GM18870 (cell line): ENCODE measurements at regions not wholly inside any gene's neighbourhood (a gene's known extent, or its start where the extent isn't known, plus 50 kb on each side); places are given as distances from the start of the nearest gene placed in this dataset.

Source experiments
- ATAC-seq: cut with Tn5 transposase; IDR thresholded peaks from one replicate; pipeline ENCODE4 v1.9.1; 2021; ENCODE audit warnings: moderate library complexity; ENCODE audit not compliant: unreplicated experiment

DNA sequence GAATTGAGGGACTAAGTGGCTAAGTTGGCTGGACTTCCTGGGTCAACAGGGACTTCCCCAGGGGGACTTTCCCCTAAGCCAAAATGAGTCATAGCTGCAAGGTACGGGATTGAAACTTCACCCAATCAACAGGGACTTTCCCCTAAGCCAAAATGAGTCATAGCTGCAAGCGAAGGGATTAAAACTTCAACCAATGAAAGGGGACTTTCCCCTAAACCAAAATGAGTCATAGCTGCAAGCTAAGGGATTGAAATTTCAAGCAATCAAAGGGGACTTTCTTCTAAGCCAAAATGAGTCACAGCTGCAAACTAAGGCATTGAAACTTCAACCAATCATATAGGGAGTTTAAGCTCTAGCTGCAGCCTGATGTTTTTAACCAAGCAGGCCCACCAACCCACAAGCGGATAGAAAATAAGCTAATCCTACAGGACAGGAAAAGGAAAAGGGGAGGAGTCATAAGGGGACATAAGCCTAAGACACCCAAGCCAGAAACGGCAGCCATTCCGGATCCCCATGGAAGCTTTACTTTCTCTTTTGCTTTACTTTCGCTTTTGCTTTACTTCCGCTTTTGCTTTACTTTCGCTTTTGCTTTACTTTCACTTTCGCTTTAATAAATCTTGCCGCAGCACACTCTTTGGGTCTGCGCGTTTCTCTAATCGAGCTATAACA is 1375.4 kb upstream of the CELF4 start:
- peak; percentile 81 for ATAC-seq

DNA sequence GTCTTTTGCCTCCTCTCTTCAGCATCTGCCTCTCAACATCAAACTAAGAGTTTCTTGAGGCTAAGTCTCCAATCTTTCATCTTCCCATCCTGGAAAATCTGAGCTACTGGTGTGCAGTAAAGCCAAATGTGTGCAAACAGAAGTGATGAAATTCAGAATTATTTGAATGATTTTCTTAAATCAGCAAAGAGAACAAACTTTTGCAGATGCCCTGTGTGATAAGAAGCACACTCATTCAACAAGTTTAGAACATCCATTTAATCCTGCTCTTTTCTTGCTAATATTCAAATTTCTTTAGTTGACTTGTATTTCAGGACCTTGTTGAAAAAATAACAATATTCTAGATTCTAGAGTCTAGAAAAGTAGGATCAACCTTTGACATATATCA is 1374.9 kb upstream of the CELF4 start:
- peak; percentile 23 for ATAC-seq

DNA sequence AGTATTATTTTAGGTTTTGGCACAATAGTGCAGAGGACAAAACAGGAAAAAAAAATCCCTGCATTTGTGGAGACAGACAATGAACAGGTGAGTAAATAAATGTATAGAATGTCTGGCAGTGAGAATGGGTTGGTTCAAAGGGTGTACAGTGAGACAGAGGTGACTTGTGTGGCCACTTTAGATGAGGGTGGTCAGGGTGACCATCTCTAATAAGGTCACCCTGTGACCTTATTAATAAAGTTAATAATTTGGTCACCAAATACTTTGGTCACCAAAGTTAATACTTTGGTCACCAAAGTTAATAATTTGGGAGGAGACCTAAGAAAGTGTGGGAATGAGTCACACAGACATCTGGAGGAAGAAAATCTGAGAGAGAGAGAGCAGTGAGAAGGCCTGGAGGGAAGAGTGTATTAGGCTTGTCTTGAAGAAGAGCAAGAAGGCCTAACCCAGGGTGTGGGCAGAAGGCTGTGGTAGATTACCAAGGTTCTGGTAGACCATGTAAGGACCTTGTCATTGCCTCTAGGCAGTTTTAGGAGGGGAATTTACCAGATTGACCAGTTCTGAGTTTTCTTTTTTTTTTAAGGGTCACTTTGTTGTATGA is 1368.4 kb upstream of the CELF4 start:
- ATAC-seq: peak; percentile 85

DNA sequence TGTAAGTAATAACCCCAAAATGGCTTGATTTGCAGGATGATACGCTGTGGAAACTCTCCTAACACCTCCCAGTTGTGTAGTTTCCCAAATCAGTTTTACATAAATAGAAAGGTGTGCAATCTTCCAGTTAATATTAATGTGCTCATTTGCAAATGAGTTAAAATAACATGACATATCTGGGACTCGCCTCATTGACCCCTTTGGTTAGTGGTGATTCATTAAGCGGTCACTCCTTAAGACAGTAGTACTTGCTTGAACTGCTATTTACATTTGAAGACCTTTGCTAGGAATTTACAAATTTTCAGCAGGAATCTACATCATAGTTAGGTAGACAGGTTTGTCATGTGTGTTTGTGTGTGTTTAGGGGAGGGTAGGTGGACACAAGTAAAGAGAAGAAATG is 1367.7 kb upstream of the CELF4 start:
- ATAC-seq: peak; percentile 34

DNA sequence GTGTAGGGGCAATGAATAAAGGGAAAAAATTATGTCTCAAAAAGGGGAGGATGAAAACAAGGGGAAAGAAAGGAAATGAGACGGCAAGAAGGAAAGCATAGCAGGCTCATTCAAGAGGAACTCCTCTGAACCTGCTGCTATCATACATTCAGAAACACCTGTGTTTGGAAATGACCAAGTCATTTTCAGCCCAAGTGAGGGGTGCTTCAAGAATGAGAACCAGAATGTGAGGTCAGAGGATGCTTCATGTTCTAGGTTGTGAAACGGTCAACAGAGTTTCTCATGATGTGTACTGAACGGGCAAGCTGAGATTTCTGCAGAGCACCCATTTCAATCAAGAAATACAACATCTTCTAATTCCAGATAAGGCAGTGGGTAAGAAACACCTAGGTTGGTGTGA is 1367.2 kb upstream of the CELF4 start:
- peak; percentile 52 for ATAC-seq

DNA sequence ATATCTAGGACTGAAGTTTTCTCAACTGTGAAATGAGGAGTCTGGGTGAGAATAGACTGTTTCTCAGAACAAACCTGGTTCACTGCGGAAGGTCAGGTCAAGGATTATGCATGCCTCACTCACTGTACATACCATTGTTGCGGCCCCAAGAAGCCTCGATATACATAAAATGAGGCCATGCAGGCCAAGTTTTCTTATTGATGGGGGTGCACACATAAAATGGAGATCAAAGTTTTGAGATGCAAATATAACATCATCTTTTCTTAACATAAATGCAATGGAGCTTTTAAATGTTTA is 1366.1 kb upstream of the CELF4 start:
- ATAC-seq: no peak

DNA sequence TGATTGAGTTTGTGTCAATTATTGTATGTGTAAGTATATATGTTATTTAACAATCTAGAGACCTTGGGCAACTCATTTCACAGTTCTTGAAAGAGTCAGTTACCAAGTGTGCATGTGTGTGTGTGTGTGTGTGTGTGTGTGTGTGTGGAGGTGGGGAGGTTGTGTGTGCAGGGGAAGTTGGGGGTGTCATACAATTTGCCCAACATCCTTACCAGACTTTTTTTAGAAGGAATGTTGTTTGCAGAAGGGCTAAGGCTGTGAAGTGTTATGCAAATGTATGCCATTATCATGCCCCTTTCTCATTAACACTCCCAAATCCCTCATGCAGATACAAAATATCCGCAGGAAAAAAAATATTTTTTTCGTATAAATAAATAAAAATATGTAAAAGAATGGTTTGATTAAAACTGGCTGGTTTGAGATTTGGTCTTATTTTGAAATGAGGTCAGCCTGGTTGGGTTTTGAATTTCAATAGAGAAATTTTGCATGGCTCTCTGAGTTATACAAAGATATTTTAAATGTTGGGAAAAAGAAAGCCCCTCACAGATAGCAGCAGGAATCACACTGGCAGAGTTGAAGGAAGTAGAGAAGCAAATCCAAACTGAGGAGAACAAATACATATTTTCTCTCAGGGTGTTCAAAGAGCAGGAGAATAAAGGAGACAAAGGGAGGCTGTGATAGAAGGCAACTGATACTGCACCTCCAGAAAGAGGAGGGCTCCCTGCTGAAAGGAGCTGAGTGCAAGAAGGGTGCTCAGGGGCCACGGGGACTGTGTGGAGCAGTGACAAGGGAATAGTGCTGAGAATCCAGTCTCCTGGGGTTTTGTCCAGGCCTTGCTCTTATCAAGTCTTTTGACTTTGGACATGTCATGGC is 1365.5 kb upstream of the CELF4 start:
- ATAC-seq: no peak

DNA sequence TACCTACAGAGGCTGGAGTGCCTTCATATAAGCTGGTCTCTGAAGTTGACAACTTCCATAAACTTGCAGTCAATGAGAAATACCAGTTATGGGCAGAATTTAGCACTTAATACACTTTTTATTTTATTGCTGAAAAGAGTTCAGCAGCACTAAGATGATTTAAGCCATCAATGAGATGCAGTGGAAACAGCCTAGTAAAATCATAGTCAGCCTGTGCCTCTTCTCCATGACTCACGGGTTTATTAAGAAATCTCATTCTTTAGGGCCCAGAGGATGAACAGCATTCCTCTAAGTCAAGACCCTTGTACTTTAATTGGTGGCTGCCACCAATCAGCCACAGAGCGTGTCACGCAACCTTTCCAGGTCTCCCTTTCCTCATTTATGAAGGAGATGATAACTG is 1357.9 kb upstream of the CELF4 start:
- ATAC-seq: no peak

DNA sequence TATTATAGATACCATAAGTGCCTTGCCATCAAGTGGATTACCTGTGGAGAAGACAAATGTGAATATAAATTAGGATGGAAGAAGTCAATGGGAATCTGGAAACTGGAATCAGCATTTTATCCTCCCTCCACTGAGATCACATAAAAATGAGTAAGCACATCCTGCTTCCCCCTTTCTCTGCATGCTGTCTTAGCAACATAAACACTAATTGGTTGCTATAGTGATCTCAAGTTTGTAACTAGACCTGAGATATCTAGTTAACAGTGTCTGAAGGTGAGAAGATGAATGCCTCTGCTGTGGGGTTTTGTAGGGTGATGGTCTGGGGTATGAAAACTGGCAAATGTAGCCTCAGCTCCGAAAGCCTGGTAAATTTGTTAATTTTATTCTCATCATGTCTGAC is 1357.5 kb upstream of the CELF4 start:
- no peak for ATAC-seq

DNA sequence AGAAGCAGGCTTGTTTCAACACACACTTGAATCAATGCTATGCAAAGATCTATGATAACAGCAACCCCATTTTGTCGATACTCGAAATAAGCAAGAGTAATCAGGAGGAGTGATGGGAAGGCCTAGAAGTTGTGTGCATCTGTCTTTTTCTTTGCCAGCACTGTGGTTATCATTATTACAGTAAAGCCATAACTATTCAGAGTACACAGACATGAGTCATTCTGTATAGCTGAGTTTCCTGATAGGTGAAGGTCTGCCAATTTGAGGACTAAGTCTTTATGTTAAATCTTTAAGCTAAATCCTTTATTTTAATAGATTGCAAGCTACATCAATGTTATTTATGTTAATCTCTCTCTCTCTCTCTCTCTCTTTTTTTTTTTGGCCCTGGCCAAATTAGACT is 1344.4 kb upstream of the CELF4 start:
- ATAC-seq: no peak

DNA sequence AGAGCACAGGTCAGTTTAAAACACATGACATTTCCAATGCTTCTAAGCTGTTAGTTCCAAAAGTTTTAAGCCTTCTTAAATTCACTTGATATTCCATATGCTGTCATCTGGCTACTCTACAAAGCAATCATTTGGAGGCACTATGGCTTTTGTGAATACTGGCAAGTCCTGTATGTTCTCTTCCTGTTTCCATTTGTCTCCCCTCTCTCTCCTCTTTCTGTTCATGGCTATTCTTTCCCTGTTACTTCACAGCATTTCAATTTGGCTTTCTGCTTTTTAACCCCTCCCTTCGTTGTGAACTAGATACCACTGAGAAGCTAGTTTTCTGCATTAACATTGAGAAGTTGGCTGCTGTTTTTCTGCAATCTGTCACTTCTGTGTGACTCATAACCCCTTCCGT is 1337.2 kb upstream of the CELF4 start:
- ATAC-seq: no peak

DNA sequence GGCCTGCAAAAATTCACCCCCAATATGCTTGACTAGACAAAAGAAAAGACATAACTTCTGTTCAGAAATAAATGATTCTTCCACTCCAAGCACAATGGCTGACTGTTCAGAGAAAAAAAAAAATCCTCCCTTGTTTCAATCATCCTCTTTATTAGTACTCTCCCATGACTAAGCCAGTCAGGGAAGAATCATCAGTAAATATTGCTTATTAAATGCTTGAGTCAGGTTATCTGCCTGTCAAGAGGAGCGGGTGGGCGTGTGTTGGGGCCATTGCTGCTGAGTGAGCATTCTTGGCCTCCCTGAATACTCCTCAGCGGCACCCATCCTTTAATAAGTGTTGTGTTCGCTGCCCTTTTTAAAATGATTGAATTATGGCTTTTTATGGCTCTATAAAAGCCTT is 1334.8 kb upstream of the CELF4 start:
- no peak for ATAC-seq

DNA sequence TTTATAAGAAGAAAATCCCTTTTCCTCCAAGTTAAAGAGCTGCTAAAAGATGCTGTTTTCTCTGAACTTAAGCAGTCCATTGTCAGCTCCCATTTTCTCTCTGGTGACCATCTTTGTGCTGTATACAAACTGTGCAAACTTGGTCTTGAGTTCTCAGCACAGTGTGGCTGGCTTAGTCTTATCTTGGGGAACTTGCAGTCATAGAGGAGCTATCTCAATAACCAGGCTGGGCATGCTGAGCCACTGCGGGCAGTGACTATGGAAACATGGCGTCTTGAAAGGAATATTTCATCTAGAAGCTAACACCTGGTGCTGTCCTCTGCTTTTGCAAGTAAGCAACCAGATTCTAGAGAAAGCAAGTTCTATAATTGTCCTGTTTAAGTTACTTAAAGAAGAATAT is 1334.4 kb upstream of the CELF4 start:
- no peak for ATAC-seq

DNA sequence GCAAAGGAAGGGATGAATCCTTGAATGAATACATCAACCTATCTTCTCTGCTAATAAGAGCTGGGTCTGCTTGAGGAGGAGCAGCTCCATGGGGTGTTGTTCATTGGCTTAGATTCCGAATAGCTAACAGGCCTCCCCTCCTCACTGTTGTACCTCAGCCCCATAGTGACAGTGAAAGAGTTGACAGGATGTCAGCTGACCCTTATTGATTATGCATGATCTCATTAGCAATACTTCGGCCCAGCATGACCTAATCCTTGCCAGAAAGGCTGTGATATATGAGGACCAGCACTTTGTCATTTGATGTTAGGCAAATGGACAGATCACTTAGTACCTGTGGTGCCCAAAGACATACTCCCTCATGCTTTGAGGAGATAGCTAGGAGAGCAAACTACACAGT is 1333.7 kb upstream of the CELF4 start:
- ATAC-seq: no peak

DNA sequence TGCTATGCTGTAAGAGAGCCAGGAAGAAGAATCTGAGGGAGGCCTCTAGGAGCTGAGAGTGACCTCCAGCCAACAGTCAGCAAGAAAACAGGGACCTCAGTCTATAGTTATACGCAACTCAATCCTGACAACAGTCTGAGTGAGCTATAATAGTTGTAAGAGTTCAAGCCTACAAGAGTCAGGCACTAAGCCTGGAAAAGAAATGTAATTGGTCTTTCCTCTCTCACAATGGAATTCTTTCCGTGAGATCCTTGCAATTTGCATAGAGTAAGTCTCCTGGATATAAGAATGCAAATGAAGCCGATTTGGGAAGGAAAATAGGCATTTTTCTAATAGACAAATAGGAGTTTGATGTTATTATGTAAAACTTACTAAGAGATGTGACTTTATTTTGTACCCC is 1332.6 kb upstream of the CELF4 start:
- no peak for ATAC-seq

DNA sequence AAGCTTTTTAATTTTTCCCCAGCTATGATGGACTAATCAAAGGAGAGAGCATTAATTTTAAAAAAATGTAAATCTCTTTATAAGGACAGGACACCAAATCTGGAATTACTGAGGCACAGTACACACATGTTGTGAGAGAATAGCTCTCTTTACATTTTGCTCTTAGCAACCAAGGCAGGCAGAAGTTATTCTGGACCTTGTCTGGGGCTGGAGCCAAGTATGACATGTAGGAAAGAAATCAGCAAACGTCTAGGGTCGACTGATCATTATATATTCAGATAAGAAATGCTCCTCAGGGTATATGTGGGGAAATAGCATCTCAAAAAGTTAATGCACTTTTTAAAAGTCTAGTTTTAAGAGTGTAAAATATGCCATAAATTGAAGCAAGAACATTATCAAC is 1330.0 kb upstream of the CELF4 start:
- no peak for ATAC-seq

DNA sequence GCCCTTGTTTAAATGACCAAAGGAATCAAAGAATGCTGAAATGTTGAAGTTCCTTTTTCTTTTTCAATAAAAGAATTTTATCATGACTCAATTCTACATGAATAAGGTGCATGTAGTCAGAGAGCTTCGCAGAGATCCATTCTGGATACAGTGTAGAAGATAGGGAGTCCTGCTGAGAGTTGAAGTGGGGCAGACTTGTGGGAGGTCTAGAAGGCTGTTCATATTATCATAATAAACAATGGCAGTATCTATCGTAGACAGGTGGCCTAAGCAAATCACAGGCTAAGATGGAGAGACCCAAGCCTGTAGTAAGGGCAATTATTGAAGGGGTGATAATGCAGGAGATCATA is 1322.0 kb upstream of the CELF4 start:
- ATAC-seq: no peak

DNA sequence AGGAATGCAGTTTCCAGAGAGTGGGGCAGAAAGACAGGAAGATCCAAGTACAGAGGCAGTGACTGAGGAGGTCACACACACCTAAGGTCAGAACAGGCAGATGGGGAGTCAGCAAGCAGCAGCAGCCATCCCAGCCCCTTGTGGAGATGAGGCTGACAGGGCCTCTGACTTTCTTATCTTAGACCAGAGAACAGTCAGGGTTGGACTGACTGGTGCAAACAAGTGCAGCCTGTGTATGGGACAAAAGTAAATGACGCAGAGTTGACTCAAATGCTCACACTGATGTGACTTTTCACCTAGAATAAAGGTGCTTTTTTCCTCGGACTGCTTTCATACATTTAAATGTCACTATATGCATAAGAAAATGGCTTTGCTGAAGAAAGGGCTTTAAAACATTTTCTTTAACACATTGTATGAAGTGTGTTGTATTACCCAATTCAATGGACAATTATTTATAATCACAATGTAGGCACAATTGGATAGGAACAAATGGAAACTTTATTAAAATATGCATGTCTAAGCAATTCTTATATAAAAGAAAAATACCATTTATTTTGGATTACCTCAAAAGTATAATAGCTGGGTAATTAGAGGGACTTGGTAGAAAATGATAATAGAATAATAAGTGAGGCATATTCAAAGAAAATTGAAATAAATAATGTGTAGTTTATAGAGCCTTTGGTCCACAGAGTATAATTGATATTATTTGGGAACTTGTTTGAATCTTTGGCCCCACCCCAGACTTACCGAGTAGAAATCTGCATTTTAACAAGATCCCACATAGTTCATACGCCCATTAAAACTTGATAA is 1321.5 kb upstream of the CELF4 start:
- no peak for ATAC-seq

DNA sequence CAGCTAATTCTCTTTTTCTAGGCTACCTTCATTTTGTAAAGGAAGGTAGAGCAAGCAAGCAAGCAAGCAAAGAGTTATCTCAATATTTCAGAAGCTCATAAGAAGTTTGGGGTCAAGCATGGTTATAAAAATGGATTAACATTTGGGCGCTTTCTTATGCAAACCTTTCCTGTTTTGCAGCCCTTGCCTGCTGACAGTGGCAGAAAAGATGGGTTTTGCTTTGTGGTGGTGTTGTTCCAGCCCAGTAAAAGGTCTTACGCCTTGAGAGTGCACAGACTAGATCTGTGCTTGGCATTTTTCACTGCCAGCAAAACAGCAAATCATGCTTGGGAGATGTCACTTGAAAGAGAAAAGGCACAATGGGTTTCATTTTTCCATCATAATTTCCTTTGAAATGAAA is 1320.6 kb upstream of the CELF4 start:
- no peak for ATAC-seq

DNA sequence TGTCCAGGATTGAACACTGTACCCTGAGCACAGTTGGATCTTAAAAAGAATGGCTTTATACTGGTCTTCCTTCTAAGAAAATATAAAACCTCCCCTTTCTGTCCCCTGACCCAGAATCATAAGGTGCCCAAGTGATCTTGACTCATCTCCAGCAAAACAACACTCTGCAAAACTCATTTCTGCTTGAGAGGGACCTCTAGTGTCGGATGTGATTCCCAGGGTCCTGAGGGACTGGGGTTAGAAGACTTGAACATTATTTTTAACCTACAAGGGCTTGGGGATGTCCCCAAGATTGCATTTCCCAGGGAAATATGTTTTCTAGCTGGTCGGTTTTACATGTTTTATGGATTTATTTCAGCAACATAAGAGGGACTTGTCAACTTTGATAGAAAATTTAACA is 1318.5 kb upstream of the CELF4 start:
- ATAC-seq: no peak

DNA sequence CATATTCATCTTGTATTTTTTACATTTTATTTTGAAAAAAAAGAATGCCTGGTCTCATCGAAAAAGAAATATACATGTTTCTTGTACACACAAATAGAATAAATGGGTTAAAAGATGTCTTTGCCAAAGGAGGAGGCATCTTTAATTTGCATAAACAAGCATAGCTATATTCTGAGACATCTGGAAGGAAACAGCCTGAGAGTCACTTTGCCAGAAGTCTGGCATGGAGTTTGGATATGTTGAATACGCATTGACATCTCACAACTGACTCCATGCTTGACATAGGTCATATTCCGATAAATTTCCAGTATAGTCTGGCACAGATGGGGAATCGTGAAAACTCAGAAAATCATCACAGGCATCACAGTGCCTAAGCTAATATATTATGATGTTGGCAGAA is 1317.5 kb upstream of the CELF4 start:
- ATAC-seq: no peak

DNA sequence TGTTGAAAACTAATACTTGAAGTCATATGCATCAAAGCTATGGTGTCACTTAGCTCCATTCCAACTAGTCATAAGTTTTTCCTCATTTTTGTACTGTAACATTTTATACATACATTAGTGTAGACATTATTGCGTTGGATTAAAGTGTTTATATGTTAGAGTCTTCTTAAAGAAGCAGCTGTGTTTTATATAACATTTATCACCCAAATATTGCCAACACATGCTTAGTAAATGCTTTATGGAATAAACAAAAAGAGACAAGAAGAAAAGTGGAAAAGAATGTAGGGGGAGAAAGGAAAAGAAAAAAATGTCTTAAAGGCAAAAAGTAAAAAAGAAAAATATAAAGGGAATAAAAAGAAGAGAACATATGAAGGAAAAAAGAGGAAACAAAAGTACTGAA is 1314.3 kb upstream of the CELF4 start:
- no peak for ATAC-seq
